Lung microvascular endothelial cell (primary cell): ENCODE measurements at regions not wholly inside any gene's neighbourhood (a gene's known extent, or its start where the extent isn't known, plus 50 kb on each side); places are given as distances from the start of the nearest gene placed in this dataset.
A peak's percentile ranks its signal among the peaks of the same experiment; 100 is the strongest.

Source experiments
- DNase-seq, 2 donors: peaks; one replicate each; pipeline versions ENCODE4 v3.0.0 to v3.0.0-alpha.2; 2010; ENCODE audit warnings: low read depth in 2 of 2

DNA sequence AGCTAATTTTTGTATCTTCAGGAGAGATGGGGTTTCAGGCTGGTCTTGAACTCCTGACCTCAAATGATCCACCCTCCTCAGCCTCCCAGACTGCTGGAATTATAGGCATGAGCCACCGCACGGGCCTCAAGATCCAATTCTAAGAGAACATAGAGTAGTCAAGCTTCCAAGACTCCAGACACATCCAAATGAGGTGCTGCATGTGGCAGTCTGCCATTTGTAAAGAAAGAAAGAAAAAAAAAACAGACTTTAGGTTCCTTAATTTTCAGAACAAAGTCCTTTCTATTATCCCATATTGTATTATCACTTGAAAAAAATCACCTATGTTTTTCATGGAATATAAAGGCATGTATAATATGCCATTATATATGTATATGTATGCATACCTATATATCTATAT is 2104.5 kb downstream of the MAT2B start:
- DNase-seq = no peak

DNA sequence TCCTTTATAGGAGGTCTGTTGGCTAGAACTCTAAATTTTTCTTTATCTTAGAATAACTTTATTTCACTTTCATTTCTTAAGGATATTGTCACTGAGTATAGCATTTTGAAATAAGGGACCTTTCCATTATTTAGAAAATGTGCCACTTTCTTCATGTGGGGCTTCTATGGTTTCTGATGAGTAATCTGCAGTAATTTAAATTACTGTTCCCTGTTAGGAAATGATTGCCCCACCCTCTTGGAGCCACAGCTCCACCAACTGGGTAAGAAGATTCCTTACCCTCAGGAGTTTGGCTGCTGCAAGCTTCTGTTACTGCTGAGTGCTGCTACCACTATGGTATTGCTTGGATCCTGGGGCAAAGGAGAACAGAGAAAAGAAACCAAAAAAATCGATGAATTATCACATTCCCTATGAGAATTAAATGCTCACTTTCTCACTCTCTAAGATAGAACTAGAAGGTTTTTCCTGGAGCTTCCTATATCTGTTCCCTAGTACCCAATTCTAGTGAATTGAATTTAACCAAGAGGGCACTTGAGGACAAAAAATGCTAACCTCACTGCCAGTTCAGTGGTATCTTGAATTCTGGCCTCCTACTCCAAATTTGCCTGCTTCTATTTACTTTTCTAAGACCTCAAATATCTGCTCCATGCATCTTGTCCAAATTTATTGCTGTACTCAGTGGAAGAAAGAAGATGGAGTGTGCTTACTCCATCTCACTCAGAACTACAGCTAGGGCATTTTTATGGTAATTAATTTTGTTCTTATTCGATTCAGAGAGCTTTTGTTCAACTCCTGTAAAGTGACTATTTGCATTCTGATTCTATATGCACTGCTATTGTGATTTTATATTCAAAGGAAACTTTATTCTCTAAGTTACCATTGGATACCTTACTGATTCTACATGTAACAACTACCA is 2111.3 kb downstream of the MAT2B start:
- no peak for DNase-seq

DNA sequence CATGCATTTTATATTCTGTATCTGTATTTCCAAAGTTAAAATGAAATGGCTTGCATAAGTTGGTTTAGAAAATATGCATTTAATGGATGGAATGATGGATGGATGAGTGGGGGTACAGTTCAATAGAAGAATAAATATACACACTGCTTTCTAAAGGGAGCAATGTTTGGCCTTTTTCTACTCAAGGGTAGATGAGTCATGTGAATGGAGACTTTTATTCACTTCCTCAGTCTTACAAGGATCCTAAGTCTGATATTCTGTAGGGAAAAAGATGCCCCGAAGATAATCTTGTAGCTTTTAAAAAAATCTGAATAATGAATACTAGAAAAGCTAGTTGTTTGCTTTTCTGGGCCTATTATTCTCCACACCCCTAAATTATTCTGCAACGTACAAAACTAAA is 2112.1 kb downstream of the MAT2B start:
- DNase-seq = no peak

DNA sequence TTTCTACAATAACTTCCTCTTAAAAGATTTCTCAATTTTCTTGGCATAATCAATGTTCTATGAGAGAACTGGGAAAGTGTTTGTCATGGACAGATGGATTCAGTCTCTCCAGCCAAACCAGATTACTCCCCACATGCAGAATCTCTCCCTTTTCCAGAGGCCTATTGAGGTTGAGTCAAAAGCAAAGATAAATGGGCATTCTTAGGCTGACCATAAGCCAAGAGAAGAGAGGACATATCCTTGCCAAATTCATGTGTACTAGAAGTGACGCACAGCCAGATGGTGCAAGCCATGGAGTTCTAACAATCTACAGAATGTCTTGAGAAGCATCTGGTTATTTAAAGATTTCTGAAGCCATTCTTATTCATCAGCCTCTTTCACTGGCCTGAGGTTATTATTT is 2115.0 kb downstream of the MAT2B start:
- no peak for DNase-seq

DNA sequence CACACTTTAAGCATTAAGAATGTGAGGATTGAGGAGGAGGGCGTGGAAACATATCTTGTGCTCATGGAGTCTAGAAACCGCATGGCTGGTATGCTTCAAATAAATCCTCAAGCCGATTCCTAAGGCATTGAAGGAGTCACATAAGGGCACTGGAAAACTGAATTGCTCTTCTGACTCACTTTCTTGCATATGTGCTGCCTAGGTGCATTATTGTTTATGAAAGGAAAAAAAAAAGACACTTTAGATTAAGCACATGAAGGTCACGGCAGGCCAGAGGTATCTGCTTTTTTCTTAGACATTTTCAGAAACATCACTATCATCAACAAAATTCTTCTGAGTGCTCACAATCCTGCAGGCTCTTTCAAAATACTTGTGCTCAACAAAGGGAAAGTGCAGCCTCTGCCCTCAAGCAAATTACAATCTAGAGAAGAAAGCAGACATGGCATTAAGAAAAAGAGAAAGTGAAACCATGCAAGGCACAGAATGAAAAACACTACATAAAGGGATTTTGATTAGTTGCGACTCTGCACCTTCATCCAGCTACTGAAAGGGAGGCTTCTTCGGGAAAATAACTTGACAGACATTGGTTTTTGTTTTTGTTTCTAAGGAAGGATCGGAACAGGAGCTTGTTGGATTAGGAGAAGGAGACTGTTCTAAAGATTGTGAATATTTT is 2117.6 kb downstream of the MAT2B start:
- DNase-seq = no peak

DNA sequence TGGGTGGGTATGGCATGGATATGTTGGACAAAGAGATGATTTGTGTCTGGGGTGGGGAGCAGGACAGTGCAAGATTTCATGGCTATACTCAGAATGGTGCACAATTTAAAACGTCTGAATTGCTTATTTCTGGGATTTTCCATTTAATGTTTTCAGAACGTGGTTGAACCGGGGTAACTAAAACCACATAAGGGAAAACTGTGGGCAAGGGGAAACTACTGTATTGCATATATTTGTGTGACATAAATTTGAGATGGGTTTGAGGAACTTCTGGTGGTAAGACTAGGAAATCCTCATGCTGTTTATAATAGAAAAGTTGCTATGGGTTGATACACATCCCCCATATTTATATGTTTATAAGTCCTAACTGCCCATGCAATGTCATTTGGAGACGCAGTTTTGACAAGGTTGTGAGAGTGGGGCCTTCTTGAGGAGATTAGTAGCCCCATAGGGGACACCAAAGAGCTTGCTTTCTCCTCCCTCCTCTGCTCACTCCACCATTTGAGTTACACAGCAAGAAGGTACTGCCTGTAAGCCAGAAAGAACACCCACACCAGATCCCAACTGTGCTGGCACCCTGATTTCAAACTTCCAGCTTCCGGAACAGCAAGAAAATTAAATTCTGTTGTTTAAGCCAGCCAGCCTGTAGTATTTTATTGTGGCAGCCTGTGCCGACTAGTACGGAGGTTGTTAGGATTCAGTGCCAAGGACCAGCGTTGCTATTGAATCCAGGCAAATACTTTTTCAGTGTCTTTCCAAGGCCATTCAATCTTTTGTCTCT is 2118.9 kb downstream of the MAT2B start:
- no peak for DNase-seq

DNA sequence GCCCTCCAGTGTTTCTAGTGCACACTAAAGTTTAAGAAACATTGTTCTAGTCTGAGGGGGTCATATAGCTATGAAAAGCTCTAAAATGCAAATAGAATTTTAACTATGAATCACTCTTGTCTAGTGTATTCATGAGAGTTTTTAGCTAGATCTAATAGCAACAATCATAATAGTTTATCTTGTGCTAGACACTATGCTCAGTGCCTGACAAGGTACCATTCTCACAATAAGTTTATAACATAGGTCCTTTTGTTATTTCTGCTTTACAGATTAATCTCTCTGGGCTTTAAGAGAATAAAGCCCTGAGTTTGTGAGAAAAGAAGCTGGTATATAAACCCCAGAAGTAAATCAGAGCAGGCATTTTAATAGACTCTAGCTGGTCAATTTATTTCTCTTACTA is 2120.7 kb downstream of the MAT2B start:
- DNase-seq = no peak

DNA sequence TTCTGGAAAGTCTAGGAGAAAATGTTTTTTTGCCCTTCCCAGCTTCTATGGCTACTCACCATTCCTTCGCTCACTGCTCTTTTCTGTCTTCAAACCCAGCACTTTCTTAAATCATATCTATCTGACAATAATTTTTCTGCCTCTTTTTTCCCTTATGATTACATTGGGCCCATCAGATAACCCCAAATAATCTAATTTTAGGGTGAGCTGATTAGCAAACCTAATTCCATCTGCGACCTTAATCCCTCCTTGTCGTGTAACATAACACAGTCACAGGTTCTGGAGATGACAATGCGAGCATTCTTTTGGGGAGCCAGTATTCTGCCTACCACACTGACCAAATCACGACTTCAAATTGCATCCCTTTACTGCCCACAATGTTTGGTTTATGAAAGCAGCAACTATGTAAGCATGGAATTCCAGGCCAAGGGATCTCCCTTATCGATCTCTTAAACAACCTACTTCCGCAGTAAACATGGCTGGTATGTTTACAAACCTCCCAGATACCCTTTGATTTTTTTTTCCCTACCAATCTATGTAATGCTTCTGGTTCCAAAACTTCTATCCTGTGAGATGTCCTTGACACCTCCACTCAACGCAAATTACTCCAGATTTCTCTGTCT is 2122.2 kb downstream of the MAT2B start:
- DNase-seq = no peak

DNA sequence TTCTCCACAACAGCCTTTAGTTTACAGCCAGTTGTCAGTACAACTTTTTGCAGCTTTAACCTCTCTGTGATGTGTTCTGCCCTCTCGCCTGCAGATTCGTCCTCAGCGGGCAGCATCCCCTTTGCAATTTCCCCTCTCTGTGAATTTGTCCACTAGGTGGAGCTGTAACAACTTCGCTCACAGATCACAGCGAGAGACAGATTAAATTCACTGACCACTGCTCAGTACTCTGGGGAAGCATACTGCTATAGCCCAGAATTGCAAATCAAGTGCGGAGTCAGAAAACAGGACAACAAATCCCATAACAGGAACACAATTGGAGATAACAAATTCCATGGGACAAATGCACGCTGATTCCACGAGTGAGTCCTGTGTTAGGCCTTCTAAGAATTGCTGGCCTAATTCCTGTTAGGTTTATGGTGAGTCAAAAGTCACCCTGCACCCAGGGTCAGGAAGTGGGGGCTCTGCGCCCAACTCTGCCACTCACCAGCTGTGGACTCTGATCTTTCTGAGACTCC is 2124.9 kb downstream of the MAT2B start:
- DNase-seq = peak; percentile 21 to 68

DNA sequence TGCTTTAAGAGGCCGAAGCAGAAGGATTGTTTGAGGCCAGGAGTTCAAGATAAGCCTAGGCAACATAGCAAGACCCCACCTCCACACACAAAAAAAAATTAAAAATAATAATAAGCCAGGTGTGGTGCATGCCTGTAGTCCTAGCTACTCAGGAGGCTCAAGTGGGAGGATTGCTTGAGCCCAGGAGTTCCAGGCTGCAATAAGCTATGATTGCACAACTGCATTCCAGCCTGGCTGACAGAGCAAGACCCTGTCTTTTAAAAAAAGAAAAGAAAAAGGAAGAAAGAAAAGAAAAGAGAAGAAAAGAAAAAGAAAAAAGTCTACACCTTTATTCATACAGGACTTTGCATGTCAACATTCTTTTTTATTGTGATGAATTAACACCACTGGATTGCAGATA is 2125.8 kb downstream of the MAT2B start:
- DNase-seq = no peak

DNA sequence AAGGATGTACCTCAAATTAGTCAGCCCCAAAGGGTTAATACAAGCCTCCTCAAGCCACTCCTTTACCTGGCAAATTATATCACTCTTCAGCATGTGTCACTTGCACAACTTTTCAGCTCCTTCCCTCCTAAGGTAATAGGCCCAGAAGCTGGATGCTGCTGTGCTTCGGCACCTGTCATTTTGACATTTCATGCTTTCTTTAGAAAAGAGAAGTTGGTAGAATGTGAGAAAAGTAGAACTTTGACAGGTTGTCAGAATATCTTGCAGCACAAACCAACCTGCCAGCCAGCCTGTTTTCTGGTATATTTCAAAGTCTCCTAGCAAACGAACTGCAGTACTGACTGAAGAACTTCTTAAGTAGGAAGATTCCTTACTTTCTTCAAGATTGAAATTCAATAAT is 2136.9 kb downstream of the MAT2B start:
- no peak for DNase-seq

DNA sequence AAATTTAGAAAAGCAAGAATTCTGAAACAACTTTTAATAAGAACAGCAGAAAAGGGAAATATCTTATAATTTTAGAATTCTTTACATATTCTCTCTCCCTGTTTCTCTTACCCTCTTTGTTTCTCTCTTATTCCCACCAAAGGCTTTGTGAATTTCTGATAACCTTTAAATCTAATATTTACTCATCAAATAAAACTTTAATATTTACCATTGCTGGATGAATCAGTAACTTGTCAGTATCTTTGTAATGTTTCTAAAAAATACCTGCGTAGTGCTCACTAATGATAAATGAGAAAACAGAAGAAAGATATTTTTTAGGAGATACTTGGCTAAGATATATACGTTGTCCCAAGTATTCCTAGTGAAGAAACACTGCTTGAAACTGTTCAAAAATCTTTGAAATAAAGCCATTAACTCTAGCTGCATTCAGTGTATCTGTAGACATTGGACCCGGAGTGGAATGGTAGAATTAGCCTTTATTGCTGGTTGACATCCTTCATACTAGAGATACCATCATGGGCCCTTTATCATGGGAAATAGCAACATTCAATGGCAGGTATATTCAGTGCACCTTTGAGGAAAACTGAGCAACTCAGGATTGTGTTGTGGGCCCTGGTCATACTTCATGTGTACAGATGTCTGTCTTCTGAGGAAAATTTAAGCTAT is 2160.4 kb downstream of the MAT2B start:
- no peak for DNase-seq

DNA sequence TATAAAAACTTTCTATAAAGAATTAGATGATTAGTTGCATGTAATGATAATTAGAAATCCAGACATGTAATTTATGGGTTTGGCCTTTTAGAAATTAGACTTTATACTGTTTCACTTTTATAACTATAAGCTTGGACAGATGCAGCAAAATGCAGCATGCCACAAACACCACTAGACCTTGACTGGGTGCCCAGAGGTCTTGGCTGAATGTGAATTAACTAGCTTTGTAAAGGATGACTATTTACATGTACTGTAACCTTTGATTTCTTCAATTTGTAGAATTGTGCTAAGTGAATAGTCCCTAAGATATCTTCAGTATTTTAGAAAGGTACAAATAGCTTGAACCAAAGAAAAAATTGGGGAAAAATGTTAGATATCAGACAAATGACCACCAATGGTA is 2168.1 kb downstream of the MAT2B start:
- no peak for DNase-seq

DNA sequence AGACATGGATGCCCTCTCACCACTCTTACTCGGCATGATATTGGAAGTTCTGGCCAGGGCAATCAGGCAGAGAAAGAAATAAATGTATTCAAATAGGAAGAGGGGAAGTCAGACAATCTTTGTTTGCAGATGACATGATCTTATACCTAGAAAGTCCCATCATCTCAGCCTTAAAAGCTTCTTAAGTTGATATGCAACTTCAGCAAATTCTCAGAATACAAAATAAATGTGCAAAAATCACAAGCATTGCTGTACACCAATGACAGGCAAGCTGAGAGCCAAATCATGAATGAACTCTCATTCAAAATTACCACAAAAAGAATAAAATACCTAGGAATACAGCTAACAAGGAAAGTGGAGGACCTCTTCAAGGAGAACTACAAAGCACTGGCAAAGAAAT is 2190.4 kb downstream of the MAT2B start:
- DNase-seq = no peak

DNA sequence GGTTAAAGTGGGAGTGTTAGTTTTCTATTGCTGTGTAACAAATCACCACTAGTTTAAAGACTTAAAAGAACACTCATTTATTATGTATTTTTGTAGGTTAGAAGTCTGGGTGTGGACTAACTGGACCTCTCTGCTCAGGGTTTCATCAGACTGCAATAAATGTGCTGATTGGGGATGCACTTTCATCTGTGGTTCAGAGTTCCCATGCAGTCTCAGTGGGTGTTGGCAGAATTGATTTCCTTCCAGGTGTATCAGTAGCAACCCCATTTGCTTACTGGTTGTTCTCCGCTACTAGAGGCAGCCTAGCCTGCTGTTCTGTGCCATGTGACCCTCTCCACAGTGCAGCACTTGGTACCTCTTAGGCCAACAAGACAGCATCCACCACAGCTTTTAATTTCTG is 2200.5 kb downstream of the MAT2B start:
- DNase-seq = no peak

DNA sequence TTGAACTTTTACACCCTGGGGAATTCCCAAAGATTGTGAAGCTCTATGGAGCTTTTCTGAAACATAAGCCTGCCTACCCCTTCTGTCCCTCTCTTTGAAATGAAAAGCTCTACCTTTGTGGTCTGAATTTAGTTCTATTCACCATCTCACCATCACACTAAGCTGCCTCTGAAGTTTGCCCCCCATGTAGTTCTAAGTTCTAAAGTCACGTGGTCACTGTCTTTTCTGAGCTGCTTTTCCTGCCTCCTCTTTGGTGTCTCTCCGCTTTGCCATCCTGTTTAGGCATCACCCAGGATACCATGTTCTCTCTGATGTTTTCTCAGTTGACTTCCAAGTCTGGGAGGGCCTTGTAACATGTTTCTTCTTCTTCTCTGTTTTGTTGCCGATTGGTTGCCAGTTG is 2206.6 kb downstream of the MAT2B start:
- DNase-seq = no peak

DNA sequence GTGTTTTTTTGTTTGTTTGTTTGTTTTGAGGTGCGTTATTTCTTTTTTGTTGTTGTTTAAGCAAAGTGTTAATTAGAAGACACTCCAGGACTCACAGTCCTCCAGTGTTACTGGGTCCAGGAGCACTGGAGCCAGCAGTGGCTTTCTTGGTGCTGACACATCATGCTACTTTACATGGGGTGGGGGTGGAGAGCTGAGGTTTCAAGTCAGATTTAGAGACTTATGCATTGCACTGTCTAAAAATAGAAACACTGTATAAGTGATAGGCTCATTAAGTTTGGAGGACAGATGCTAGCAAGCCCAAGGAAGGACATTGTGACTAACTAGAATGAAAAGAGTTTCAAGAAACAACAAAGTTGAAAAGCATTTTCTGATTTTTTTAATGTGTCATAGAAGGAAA is 2209.2 kb downstream of the MAT2B start:
- DNase-seq = no peak

DNA sequence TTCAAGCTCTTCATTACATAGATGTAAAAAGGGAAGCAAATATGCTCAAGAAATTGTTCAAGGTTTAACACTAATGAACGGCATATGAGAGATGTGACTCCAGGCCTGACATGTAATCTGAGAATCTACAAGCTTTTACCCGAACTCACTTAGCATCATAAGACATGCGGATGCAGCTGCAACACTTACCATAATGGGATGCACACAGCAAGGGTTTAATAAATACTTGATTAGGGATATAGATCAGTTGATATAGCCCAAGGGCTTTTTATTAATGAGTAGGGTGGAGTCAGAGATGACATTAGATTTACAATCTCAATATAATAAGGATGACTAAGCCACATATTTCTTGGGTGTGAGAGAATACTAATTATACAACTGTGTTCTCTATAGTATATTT is 2215.5 kb downstream of the MAT2B start:
- DNase-seq = no peak

DNA sequence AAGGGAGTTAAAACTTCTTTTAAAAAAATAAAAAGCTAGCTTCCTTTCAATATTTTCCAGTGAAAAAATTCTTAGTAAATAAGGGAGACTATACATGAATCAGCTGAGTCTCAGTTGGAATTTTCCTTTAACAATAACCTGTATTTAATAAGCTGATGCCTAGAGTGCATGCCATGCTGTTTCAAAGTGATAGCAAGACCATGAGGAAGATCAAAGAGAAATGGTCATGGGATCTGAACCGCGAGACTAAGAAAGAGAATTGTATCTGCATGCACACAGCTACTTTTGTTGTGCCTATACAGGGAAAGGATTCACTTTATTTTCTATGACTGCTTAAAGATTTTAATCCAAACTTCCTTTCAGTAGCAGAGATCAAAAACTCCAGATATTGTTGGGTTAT is 2217.0 kb downstream of the MAT2B start:
- no peak for DNase-seq

DNA sequence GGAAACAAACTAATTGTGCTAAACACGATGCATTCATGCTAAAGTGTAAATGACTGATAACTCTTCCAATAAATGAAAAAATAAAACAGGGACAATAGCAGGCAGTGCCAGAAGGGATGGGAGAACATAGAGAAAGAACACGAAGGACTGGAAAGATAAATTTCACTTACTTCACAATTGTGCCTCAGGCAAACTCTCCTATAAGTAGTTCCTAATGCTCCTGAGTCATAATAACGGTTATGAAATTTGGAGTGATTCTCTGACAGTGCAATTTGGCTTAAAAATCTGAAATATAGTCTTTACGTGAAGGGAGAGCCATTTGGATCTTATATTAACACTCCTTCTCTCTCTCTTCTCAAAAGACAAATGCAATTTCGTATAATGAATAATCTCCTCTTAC is 2218.5 kb downstream of the MAT2B start:
- DNase-seq = no peak

DNA sequence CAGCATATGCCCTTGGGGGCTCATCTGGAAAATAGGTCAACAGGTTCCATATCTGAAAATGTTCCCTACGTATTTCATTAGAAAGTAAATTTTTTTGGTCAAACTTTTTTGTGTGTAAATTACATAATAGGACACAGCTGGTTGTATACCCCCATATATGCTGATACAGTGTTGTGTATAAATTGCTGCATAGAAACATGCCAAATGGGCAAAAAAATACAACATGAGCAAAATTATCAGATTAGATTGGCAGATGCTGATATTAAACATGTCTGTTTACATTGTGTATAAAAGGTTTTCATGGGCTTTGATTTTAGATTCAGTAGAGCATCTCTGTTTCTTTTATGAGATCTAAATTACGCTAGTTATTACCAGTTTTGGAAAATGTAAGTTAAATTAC is 2223.0 kb downstream of the MAT2B start:
- no peak for DNase-seq
